ENCODE measurements at regions not wholly inside any gene's neighbourhood (a gene's known extent, or its start where the extent isn't known, plus 50 kb on each side); places are given as distances from the start of the nearest gene placed in this dataset.
"Not testable (repeated sequence)": the region's sequence is repeated elsewhere in the genome, so short reads cannot be mapped to it uniquely, and the experiment has no call there.

- no peak for DNase-seq (ENCODE audit: low read depth in 2 of 2)
These were observed 112.4 kb upstream of the RBPJ start for GRCh38 chr4:26208237-26208994.

GRCh38 chr4:26209378-26209777, 111.4 kb upstream of the RBPJ start:
- DNase-seq (ENCODE audit: low read depth in 2 of 2), result not testable (repeated sequence)

- no peak for DNase-seq (ENCODE audit: low read depth in 2 of 2)
These were observed 108.3 kb upstream of the RBPJ start for GRCh38 chr4:26212528-26212927.

- no peak for DNase-seq (ENCODE audit: low read depth in 2 of 2)
These were observed 107.5 kb upstream of the RBPJ start for GRCh38 chr4:26213317-26213716.

- DNase-seq (ENCODE audit: low read depth in 2 of 2), result no peak
These were observed 105.8 kb upstream of the RBPJ start for GRCh38 chr4:26214994-26215393.

- DNase-seq (ENCODE audit: low read depth in 2 of 2), result no peak
These were observed 105.1 kb upstream of the RBPJ start for GRCh38 chr4:26215725-26216124.

GRCh38 chr4:26217481-26217880, 103.3 kb upstream of the RBPJ start:
- DNase-seq (ENCODE audit: low read depth in 2 of 2), result no peak

GRCh38 chr4:26217961-26218676, 102.7 kb upstream of the RBPJ start:
- no peak for DNase-seq (ENCODE audit: low read depth in 2 of 2)

- DNase-seq (ENCODE audit: low read depth in 2 of 2), result no peak
These were observed 101.9 kb upstream of the RBPJ start for GRCh38 chr4:26218677-26219605.

- no peak for DNase-seq (ENCODE audit: low read depth in 2 of 2)
These were observed 100.1 kb upstream of the RBPJ start for GRCh38 chr4:26220696-26221095.

GRCh38 chr4:26223155-26223554, 97.7 kb upstream of the RBPJ start:
- DNase-seq (ENCODE audit: low read depth in 2 of 2), result no peak

- DNase-seq (ENCODE audit: low read depth in 2 of 2), result no peak
These were observed 94.0 kb upstream of the RBPJ start for GRCh38 chr4:26226629-26227376.

GRCh38 chr4:26227601-26228229, 93.1 kb upstream of the RBPJ start:
- DNase-seq (ENCODE audit: low read depth in 2 of 2), result no peak

GRCh38 chr4:26228883-26229282, 91.9 kb upstream of the RBPJ start:
- no peak for DNase-seq (ENCODE audit: low read depth in 2 of 2)

GRCh38 chr4:26229974-26230373, 90.8 kb upstream of the RBPJ start:
- DNase-seq (ENCODE audit: low read depth in 2 of 2), result no peak

GRCh38 chr4:26233350-26233749, 87.5 kb upstream of the RBPJ start:
- no peak for DNase-seq (ENCODE audit: low read depth in 2 of 2)

GRCh38 chr4:26235500-26235899, 85.3 kb upstream of the RBPJ start:
- DNase-seq (ENCODE audit: low read depth in 2 of 2), result no peak

- no peak for DNase-seq (ENCODE audit: low read depth in 2 of 2)
These were observed 82.9 kb upstream of the RBPJ start for GRCh38 chr4:26237916-26238315.

- no peak for DNase-seq (ENCODE audit: low read depth in 2 of 2)
These were observed 82.4 kb upstream of the RBPJ start for GRCh38 chr4:26238426-26238777.

GRCh38 chr4:26238778-26239679, 81.8 kb upstream of the RBPJ start:
- no peak for DNase-seq (ENCODE audit: low read depth in 2 of 2)

Data from stimulated activated CD4-positive, alpha-beta T cell treated with anti-CD3 and anti-CD28 coated beads, Interleukin-1b, Interleukin-23, amount 100 ng/mL, for 4 hours (primary cell).